ENCODE measurements at regions not wholly inside any gene's neighbourhood (a gene's known extent, or its start where the extent isn't known, plus 50 kb on each side); places are given as distances from the start of the nearest gene placed in this dataset.

DNA sequence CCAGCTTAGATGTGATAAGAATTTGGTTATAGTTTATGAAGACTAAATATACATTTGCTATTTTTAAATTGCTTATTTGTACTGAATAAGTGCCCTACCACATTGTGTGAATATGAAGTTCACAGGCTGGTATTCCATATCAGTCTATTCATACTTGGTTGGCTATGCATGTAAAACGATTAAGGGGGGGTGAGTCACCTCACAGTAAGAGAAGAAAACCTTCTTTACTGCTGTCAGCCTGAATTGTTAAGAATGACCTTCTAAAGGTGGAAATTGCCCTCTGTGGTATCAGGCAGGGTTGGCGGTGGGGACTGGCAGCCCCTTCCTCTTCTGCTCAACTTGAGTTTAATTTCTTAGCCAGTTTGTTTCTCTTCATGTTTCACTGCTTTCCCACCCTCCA is 127.0 kb upstream of the RPS23 start (continued):
- TF ChIP-seq, protein P1, sequence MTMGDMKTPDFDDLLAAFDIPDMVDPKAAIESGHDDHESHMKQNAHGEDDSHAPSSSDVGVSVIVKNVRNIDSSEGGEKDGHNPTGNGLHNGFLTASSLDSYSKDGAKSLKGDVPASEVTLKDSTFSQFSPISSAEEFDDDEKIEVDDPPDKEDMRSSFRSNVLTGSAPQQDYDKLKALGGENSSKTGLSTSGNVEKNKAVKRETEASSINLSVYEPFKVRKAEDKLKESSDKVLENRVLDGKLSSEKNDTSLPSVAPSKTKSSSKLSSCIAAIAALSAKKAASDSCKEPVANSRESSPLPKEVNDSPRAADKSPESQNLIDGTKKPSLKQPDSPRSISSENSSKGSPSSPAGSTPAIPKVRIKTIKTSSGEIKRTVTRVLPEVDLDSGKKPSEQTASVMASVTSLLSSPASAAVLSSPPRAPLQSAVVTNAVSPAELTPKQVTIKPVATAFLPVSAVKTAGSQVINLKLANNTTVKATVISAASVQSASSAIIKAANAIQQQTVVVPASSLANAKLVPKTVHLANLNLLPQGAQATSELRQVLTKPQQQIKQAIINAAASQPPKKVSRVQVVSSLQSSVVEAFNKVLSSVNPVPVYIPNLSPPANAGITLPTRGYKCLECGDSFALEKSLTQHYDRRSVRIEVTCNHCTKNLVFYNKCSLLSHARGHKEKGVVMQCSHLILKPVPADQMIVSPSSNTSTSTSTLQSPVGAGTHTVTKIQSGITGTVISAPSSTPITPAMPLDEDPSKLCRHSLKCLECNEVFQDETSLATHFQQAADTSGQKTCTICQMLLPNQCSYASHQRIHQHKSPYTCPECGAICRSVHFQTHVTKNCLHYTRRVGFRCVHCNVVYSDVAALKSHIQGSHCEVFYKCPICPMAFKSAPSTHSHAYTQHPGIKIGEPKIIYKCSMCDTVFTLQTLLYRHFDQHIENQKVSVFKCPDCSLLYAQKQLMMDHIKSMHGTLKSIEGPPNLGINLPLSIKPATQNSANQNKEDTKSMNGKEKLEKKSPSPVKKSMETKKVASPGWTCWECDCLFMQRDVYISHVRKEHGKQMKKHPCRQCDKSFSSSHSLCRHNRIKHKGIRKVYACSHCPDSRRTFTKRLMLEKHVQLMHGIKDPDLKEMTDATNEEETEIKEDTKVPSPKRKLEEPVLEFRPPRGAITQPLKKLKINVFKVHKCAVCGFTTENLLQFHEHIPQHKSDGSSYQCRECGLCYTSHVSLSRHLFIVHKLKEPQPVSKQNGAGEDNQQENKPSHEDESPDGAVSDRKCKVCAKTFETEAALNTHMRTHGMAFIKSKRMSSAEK (CRISPR knock-in tag; IDR thresholded peaks at IDR 0.05; ENCODE audit: borderline replicate concordance), result no peak
- TF ChIP-seq ZNF138 (CRISPR knock-in tag; conservative IDR thresholded peaks at IDR 0.05), result no peak

DNA sequence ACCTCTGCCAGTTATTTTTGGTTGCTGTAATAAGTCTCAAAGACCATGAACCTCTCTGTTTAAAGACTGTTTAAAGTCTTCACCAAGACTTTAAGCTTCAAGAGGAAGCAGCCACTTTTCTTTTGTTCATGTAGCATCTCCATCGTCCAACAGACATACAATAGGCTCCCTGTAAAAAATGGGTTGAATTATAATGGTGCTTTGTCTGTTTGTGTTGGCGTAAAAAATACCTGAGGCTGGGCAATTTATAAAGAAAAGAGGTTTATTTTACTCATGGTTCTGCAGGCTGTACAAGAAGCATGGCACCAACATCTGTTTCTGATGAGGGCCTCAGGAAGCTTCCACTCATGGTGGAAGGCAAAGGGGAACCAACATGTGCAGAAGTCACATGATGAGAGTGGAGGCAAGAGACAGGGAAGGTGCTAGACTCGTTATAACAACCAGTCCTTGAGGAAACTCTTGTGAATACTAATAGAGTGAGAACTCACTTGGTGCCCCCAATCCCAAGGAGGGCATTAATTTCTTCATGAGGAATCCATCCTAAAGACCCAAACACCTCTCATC is 126.3 kb upstream of the RPS23 start:
- no peak for DNase-seq (ENCODE audit: low spot score)
- TF ChIP-seq, protein P2, sequence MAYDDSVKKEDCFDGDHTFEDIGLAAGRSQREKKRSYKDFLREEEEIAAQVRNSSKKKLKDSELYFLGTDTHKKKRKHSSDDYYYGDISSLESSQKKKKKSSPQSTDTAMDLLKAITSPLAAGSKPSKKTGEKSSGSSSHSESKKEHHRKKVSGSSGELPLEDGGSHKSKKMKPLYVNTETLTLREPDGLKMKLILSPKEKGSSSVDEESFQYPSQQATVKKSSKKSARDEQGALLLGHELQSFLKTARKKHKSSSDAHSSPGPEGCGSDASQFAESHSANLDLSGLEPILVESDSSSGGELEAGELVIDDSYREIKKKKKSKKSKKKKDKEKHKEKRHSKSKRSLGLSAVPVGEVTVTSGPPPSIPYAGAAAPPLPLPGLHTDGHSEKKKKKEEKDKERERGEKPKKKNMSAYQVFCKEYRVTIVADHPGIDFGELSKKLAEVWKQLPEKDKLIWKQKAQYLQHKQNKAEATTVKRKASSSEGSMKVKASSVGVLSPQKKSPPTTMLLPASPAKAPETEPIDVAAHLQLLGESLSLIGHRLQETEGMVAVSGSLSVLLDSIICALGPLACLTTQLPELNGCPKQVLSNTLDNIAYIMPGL (CRISPR knock-in tag; IDR thresholded peaks at IDR 0.05), result no peak
- TF ChIP-seq NFE2L1 (CRISPR knock-in tag; IDR thresholded peaks at IDR 0.05) (no peak), HMGA2 (CRISPR knock-in tag; IDR thresholded peaks at IDR 0.05) (no peak), FOXJ3 (CRISPR knock-in tag; IDR thresholded peaks at IDR 0.05; ENCODE audit: borderline replicate concordance) (no peak), TEAD4 (CRISPR knock-in tag; IDR thresholded peaks at IDR 0.05) (no peak)
- TF ChIP-seq, protein P3, sequence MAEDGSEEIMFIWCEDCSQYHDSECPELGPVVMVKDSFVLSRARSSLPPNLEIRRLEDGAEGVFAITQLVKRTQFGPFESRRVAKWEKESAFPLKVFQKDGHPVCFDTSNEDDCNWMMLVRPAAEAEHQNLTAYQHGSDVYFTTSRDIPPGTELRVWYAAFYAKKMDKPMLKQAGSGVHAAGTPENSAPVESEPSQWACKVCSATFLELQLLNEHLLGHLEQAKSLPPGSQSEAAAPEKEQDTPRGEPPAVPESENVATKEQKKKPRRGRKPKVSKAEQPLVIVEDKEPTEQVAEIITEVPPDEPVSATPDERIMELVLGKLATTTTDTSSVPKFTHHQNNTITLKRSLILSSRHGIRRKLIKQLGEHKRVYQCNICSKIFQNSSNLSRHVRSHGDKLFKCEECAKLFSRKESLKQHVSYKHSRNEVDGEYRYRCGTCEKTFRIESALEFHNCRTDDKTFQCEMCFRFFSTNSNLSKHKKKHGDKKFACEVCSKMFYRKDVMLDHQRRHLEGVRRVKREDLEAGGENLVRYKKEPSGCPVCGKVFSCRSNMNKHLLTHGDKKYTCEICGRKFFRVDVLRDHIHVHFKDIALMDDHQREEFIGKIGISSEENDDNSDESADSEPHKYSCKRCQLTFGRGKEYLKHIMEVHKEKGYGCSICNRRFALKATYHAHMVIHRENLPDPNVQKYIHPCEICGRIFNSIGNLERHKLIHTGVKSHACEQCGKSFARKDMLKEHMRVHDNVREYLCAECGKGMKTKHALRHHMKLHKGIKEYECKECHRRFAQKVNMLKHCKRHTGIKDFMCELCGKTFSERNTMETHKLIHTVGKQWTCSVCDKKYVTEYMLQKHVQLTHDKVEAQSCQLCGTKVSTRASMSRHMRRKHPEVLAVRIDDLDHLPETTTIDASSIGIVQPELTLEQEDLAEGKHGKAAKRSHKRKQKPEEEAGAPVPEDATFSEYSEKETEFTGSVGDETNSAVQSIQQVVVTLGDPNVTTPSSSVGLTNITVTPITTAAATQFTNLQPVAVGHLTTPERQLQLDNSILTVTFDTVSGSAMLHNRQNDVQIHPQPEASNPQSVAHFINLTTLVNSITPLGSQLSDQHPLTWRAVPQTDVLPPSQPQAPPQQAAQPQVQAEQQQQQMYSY (CRISPR knock-in tag; IDR thresholded peaks at IDR 0.05), result no peak
- TF ChIP-seq, protein P4, sequence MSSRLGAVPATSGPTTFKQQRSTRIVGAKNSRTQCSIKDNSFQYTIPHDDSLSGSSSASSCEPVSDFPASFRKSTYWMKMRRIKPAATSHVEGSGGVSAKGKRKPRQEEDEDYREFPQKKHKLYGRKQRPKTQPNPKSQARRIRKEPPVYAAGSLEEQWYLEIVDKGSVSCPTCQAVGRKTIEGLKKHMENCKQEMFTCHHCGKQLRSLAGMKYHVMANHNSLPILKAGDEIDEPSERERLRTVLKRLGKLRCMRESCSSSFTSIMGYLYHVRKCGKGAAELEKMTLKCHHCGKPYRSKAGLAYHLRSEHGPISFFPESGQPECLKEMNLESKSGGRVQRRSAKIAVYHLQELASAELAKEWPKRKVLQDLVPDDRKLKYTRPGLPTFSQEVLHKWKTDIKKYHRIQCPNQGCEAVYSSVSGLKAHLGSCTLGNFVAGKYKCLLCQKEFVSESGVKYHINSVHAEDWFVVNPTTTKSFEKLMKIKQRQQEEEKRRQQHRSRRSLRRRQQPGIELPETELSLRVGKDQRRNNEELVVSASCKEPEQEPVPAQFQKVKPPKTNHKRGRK (CRISPR knock-in tag; IDR thresholded peaks at IDR 0.05; ENCODE audit: borderline replicate concordance), result no peak
- H3K4me3 Mint-ChIP-seq, result no peak overlapping the region
- H3K27me3 Mint-ChIP-seq (ENCODE audit: low read depth), result peaks cover 4% of the 10 kb centered on the region; the same call in 1 of the 2 replicates
- H3K9me3 Mint-ChIP-seq, result peaks cover 21% of the 10 kb centered on the region
- no peak for ATAC-seq
- CTCF ChIA-PET, result no interaction called here
- H3K27ac Mint-ChIP-seq, result no peak overlapping the region
- POLR2A ChIA-PET, result no interaction called here
- H3K36me3 Mint-ChIP-seq, result peaks cover 13% of the 10 kb centered on the region
- H3K4me1 Mint-ChIP-seq, result peaks cover 39% of the 10 kb centered on the region

DNA sequence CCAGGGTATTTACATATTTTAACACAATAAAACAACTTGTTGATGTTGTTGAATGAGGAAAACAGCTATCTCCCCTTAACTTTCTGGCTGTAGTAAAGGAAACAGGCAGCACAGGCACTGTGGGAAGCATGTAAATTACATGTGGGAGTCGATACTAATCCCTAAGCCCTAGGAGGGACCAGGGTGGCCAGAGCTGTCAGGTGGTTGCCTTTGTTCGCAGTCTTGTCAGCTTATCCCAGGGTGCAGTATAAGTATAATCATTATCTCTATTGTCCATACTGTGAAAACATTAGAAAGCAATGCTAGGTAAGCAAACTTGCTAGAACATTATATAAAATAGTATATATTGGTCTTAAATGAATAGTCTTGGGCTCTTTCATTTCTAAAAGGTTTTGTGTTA is 125.6 kb upstream of the RPS23 start:
- no peak overlapping the region for H3K4me3 Mint-ChIP-seq
- H3K27ac Mint-ChIP-seq, result no peak overlapping the region
- DNase-seq (ENCODE audit: low spot score), result no peak
- peaks cover 4% of the 10 kb centered on the region; the same call in 1 of the 2 replicates for H3K27me3 Mint-ChIP-seq (ENCODE audit: low read depth)
- CTCF ChIA-PET, result no interaction called here
- peaks cover 13% of the 10 kb centered on the region for H3K36me3 Mint-ChIP-seq
- peak; percentile 35; the same call in 1 of the 2 replicates for ATAC-seq
- POLR2A ChIA-PET, result no interaction called here
- peaks cover 35% of the 10 kb centered on the region for H3K4me1 Mint-ChIP-seq
- H3K9me3 Mint-ChIP-seq, result peaks cover 21% of the 10 kb centered on the region
- TF ChIP-seq ZNF671 (CRISPR knock-in tag; IDR thresholded peaks at IDR 0.05), result no peak
- TF ChIP-seq, protein P5, sequence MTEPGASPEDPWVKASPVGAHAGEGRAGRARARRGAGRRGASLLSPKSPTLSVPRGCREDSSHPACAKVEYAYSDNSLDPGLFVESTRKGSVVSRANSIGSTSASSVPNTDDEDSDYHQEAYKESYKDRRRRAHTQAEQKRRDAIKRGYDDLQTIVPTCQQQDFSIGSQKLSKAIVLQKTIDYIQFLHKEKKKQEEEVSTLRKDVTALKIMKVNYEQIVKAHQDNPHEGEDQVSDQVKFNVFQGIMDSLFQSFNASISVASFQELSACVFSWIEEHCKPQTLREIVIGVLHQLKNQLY (CRISPR knock-in tag; IDR thresholded peaks at IDR 0.05), result no peak
- TF ChIP-seq, protein P6, sequence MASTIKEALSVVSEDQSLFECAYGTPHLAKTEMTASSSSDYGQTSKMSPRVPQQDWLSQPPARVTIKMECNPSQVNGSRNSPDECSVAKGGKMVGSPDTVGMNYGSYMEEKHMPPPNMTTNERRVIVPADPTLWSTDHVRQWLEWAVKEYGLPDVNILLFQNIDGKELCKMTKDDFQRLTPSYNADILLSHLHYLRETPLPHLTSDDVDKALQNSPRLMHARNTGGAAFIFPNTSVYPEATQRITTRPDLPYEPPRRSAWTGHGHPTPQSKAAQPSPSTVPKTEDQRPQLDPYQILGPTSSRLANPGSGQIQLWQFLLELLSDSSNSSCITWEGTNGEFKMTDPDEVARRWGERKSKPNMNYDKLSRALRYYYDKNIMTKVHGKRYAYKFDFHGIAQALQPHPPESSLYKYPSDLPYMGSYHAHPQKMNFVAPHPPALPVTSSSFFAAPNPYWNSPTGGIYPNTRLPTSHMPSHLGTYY (CRISPR knock-in tag; IDR thresholded peaks at IDR 0.05), result no peak
- TF ChIP-seq SMAD4 (CRISPR knock-in tag; IDR thresholded peaks at IDR 0.05), result no peak
- TF ChIP-seq, protein P7, sequence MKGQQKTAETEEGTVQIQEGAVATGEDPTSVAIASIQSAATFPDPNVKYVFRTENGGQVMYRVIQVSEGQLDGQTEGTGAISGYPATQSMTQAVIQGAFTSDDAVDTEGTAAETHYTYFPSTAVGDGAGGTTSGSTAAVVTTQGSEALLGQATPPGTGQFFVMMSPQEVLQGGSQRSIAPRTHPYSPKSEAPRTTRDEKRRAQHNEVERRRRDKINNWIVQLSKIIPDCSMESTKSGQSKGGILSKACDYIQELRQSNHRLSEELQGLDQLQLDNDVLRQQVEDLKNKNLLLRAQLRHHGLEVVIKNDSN (CRISPR knock-in tag; IDR thresholded peaks at IDR 0.05), result no peak
- TF ChIP-seq TP53 (CRISPR knock-in tag; IDR thresholded peaks at IDR 0.05), result no peak
- no peak for TF ChIP-seq MYBL2 (CRISPR knock-in tag; IDR thresholded peaks at IDR 0.05)
- TF ChIP-seq, protein P8, sequence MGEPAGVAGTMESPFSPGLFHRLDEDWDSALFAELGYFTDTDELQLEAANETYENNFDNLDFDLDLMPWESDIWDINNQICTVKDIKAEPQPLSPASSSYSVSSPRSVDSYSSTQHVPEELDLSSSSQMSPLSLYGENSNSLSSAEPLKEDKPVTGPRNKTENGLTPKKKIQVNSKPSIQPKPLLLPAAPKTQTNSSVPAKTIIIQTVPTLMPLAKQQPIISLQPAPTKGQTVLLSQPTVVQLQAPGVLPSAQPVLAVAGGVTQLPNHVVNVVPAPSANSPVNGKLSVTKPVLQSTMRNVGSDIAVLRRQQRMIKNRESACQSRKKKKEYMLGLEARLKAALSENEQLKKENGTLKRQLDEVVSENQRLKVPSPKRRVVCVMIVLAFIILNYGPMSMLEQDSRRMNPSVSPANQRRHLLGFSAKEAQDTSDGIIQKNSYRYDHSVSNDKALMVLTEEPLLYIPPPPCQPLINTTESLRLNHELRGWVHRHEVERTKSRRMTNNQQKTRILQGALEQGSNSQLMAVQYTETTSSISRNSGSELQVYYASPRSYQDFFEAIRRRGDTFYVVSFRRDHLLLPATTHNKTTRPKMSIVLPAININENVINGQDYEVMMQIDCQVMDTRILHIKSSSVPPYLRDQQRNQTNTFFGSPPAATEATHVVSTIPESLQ (CRISPR knock-in tag; IDR thresholded peaks at IDR 0.05), result no peak
